Thyroid gland (tissue), 4 donors: ENCODE measurements at regions not wholly inside any gene's neighbourhood (a gene's known extent, or its start where the extent isn't known, plus 50 kb on each side); places are given as distances from the start of the nearest gene placed in this dataset.

Experiments used
- DNase-seq, 2 donors: peaks; one replicate each; pipeline ENCODE4 v3.0.0-alpha.2; 2019
- H3K27ac ChIP-seq, 3 donors: fragments of 200-600 bp; sonication (generic); 1 replicate in 2 of 3; 2 replicates in 1 of 3; pipeline ENCODE4 v1.5.1; 2016 to 2019; ENCODE audit warnings: mild to moderate bottlenecking in 1 of 3, moderate library complexity in 1 of 3
- H3K27me3 ChIP-seq: fragments of 200-600 bp; sonication (generic); one replicate; pipeline ENCODE4 v1.5.1; 2019
- H3K36me3 ChIP-seq, 2 donors: fragments of 200-600 bp; sonication (generic); one replicate each; pipeline ENCODE4 v1.5.1; 2016 to 2019
- H3K4me1 ChIP-seq, 2 donors: fragments of 200-600 bp; sonication (generic); one replicate each; pipeline ENCODE4 v1.5.1; 2017 to 2019
- H3K4me3 ChIP-seq, 3 donors: fragments of 200-600 bp; sonication (generic); replicated peaks in 1 of 3; 1 replicate in 2 of 3; 2 replicates in 1 of 3; pipeline ENCODE4 v1.5.1; 2016; ENCODE audit warnings: mild to moderate bottlenecking in 1 of 3
- H3K9me3 ChIP-seq: fragments of 200-600 bp; sonication (generic); one replicate; pipeline ENCODE4 v1.5.1; 2017
- CTCF ChIP-seq, 6 experiments: fragments of 200-600 bp in 3 of 6; fragments of 450-650 bp in 3 of 6; sonication (generic) in 3 of 6; IDR thresholded peaks; one replicate each; pipeline ENCODE4 v1.5.1; 2016 to 2019; ENCODE audit warnings: antibody characterized with exemption in 6 of 6, mild to moderate bottlenecking in 2 of 6, inconsistent platforms in 1 of 6, moderate library complexity in 1 of 6
- POLR2A ChIP-seq, 2 donors: fragments of 450-650 bp; IDR thresholded peaks; one replicate each; pipeline ENCODE4 v1.6.1; 2017; ENCODE audit warnings: antibody characterized with exemption in 2 of 2, mild to moderate bottlenecking in 2 of 2, moderate library complexity in 1 of 2
- WGBS, 2 donors: methylation state at CpG; one replicate each; pipeline ENCODE4 v1.1.5; 2017; 5-methylcytosine and 5-hydroxymethylcytosine counted together
- intact Hi-C: fragments of 100-400 bp; cut with DNase I; formaldehyde crosslinking; loops from one replicate; pipeline ENCODE4 v1.15.1; 2023

- Histone ChIP-seq H3K4me1 (no peaks in the 10 kb centered on the region), H3K36me3 (no peaks in the 10 kb centered on the region), H3K27ac (no peak overlapping the region), H3K4me3 (no peak overlapping the region), H3K9me3 (no peaks in the 10 kb centered on the region), H3K27me3 (no peaks in the 10 kb centered on the region)
- 72 to 73% methylated on average over 5 of the region's 5 CpGs for WGBS, 2 donors
- DNase-seq, result peak; percentile 14 to 22
- TF ChIP-seq POLR2A (IDR thresholded peaks at IDR 0.05), result no peak
- TF ChIP-seq CTCF (IDR thresholded peaks at IDR 0.05), result no peak
- intact Hi-C loops, result no loop called here
Measured at GRCh38 chr10:107427016-107427415, 262.5 kb upstream of the SORCS1 start.

GRCh38 chr10:107425931-107426553 lies 261.5 kb upstream of the SORCS1 start:
- H3K27ac ChIP-seq, result no peak overlapping the region
- H3K27me3 ChIP-seq, result no peaks in the 10 kb centered on the region
- no peak overlapping the region for H3K4me3 ChIP-seq
- no peaks in the 10 kb centered on the region for H3K9me3 ChIP-seq
- TF ChIP-seq CTCF (IDR thresholded peaks at IDR 0.05), result no peak
- TF ChIP-seq POLR2A (IDR thresholded peaks at IDR 0.05), result no peak
- H3K4me1 ChIP-seq, result no peaks in the 10 kb centered on the region
- intact Hi-C loops, result no loop called here
- WGBS, 2 donors, result 67 to 82% methylated on average over 9 of the region's 9 CpGs
- no peaks in the 10 kb centered on the region for H3K36me3 ChIP-seq
- no peak for DNase-seq

GRCh38 chr10:107424628-107425027 lies 260.1 kb upstream of the SORCS1 start:
- Histone ChIP-seq H3K27me3 (no peaks in the 10 kb centered on the region), H3K36me3 (no peaks in the 10 kb centered on the region), H3K9me3 (no peaks in the 10 kb centered on the region), H3K27ac (no peak overlapping the region), H3K4me3 (no peak overlapping the region), H3K4me1 (no peaks in the 10 kb centered on the region)
- WGBS, 2 donors, result 83 to 86% methylated on average over 5 of the region's 5 CpGs
- no peak for DNase-seq
- intact Hi-C loops, result no loop called here
- TF ChIP-seq POLR2A (IDR thresholded peaks at IDR 0.05) (no peak), CTCF (IDR thresholded peaks at IDR 0.05) (no peak)

- Histone ChIP-seq H3K4me3 (no peak overlapping the region), H3K4me1 (no peaks in the 10 kb centered on the region), H3K27ac (no peak overlapping the region), H3K27me3 (no peaks in the 10 kb centered on the region), H3K36me3 (no peaks in the 10 kb centered on the region), H3K9me3 (no peaks in the 10 kb centered on the region)
- TF ChIP-seq POLR2A (IDR thresholded peaks at IDR 0.05) (no peak), CTCF (IDR thresholded peaks at IDR 0.05) (no peak)
- intact Hi-C loops, result no loop called here
- WGBS, 2 donors, result 80 to 82% methylated on average over 3 of the region's 3 CpGs
- no peak for DNase-seq
Measured at GRCh38 chr10:107423903-107424302, 259.4 kb upstream of the SORCS1 start.

- H3K9me3 ChIP-seq, result no peaks in the 10 kb centered on the region
- H3K36me3 ChIP-seq, result no peaks in the 10 kb centered on the region
- no peaks in the 10 kb centered on the region for H3K27me3 ChIP-seq
- H3K4me1 ChIP-seq, result no peaks in the 10 kb centered on the region
- WGBS, 2 donors, result 95 to 97% methylated on average over 2 of the region's 2 CpGs
- intact Hi-C loops, result no loop called here
- no peak overlapping the region for H3K4me3 ChIP-seq
- DNase-seq, result no peak
- no peak for TF ChIP-seq POLR2A (IDR thresholded peaks at IDR 0.05)
- no peak for TF ChIP-seq CTCF (IDR thresholded peaks at IDR 0.05)
- H3K27ac ChIP-seq, result no peak overlapping the region
Measured at GRCh38 chr10:107422681-107423080, 258.2 kb upstream of the SORCS1 start.
